NCI-H345 (cell line): ENCODE measurements at regions not wholly inside any gene's neighbourhood (a gene's known extent, or its start where the extent isn't known, plus 50 kb on each side); places are given as distances from the start of the nearest gene placed in this dataset.
A peak's percentile ranks its signal among the peaks of the same experiment; 100 is the strongest.
"Not testable (repeated sequence)": the region's sequence is repeated elsewhere in the genome, so short reads cannot be mapped to it uniquely, and the experiment has no call there.

ENCODE experiments used
- DNase-seq: peaks from one replicate; lab custom pipeline; 2025; lab: John Stamatoyannopoulos, UW

- DNase-seq = no peak
Observed at GRCh38 chr20:12821249-12821648, 187.5 kb upstream of the SPTLC3 start.

DNA sequence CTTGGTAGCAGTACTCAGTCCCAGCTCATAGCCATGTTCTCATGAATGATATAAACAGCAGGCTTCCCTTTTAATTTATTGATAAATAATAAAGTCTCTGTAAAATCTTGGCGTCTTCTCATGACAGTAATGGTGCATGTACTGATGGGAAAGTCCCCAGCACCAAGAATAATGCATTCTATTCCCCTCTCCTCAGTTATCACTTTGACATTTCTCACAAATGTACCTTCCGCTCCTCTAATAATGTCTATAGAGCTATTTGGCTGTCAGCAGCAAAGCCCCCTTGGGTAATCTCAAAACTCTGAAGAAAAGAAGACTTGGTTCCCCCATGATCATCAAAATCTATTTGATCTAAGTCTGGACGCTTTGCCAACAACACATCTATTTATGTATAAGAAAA lies 185.0 kb upstream of the SPTLC3 start:
- no peak for DNase-seq

GRCh38 chr20:12824328-12825225 lies 184.2 kb upstream of the SPTLC3 start:
- peak; percentile 15 for DNase-seq

GRCh38 chr20:12825226-12825595 lies 183.6 kb upstream of the SPTLC3 start:
- DNase-seq = no peak

DNA sequence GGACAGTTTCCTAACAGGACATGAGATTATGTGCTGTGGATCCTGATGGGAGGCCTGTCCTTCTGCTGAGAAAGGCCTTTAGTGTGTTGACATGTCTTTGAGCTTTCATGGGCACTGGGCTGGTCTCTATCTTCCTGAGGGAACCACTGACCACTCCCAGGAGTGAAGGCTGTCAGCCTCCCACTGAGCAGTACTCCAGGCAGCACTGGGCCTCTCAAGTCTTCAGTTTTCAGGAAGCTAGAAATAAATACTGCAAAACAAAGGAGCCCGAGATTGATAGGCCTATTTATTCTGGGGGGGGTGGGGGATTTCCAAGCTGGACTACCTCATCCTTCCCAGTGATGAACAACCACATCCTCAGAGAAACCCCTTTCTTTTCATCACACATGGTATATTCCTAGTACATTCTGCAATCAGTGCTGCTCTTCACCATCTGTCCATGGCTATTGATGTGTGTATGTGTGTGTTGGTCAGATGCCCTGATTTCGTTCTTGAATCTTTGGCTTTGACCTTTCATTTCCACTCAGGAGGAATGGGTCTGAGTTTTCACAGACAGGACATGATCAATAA lies 180.9 kb upstream of the SPTLC3 start:
- no peak for DNase-seq

DNA sequence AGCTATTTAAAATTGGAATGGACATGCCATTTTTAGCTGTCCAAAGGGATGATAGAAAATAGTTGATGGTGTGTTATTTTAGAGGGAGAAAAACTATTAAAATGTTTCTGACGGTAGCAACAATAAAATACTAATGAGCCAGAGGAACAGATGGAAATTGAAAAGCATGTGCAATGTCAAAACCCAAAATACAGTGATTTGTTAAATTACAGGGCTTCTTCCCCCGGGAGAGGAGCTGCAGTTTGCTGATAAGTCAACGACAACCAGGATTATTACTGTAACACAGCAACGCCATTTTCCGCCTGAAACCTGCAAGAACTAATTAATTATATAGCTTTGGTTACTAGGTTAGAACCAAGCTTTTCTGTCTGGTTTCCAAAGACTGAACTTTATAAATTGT lies 179.6 kb upstream of the SPTLC3 start:
- no peak for DNase-seq

GRCh38 chr20:12833861-12834260 lies 174.9 kb upstream of the SPTLC3 start:
- DNase-seq = no peak

GRCh38 chr20:12835999-12836398 lies 172.8 kb upstream of the SPTLC3 start:
- no peak for DNase-seq

DNA sequence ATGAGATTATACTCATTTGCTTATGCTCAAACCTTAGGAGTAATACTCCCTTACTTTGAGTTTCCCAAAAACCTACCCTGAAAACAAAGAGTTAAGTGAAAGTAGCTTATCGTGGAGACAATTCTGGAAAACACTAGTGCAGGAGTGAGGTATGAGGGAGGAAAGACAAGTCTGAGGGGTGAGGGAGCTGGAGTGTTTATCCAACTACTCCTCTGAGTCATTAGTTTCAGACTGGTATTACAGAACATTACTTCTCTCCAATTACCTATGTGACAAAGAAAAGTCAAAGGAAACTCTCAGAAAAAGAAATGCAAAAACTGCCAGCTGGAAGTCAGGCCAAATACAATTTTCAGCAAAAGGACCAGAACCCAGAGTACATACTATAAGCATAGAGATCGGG lies 171.1 kb upstream of the SPTLC3 start:
- DNase-seq = no peak

DNA sequence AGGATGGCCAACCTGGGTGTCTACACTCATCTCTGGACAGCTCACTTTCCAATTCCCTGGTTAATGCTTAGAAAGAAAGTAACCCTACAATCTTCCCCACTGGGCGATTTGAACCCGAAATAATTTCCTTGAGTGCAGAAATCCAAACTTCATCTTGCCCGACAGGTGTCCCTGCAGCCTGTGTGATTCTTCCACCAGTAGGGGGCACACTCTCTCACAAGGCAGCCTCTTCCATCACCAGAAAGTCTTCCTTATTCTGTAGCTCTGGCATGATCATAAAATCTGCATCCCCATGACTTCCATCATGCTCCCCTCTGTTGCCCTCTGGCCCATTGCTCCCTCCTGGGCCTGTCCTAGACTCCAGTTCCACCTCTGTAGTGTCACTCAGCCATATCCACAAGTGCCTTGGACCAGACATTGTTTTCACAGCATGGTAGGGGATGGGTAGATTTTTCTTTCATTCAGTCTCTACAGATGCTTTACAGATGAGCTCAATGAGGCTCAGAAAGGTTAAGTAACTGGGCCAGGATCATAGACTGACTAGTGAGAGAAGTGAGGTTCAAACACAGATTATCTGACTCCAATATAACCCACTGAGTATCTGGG lies 170.4 kb upstream of the SPTLC3 start:
- no peak for DNase-seq

GRCh38 chr20:12847872-12848271 lies 160.9 kb upstream of the SPTLC3 start:
- no peak for DNase-seq

- peak; percentile 7 for DNase-seq
Observed at GRCh38 chr20:12849225-12849910, 159.4 kb upstream of the SPTLC3 start.

- not testable (repeated sequence) for DNase-seq
Observed at GRCh38 chr20:12857643-12858042, 151.1 kb upstream of the SPTLC3 start.

- no peak for DNase-seq
Observed at GRCh38 chr20:12860619-12861247, 148.0 kb upstream of the SPTLC3 start.

GRCh38 chr20:12869669-12870068 lies 139.1 kb upstream of the SPTLC3 start:
- no peak for DNase-seq

- DNase-seq = no peak
Observed at GRCh38 chr20:12870588-12870987, 138.2 kb upstream of the SPTLC3 start.

DNA sequence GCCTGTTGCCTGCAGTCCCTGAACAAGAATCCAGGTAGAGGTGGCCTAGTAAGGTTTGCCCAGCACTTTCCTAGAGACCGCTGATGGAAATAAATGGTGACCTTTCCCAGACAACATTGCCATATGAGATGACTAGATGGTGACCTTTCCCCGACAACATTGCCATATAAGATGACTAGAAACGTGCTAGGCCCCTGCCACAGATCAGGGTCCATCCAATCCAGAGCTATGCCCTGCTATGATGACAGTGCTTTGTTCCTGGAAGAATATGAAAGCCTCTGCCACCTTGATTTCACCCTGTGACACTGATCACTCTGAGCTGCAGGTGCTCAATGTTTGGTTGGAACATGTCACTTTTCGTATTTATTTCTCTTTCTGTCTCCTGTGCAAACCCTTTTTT lies 133.8 kb upstream of the SPTLC3 start:
- no peak for DNase-seq

GRCh38 chr20:12875510-12875909 lies 133.3 kb upstream of the SPTLC3 start:
- no peak for DNase-seq

DNA sequence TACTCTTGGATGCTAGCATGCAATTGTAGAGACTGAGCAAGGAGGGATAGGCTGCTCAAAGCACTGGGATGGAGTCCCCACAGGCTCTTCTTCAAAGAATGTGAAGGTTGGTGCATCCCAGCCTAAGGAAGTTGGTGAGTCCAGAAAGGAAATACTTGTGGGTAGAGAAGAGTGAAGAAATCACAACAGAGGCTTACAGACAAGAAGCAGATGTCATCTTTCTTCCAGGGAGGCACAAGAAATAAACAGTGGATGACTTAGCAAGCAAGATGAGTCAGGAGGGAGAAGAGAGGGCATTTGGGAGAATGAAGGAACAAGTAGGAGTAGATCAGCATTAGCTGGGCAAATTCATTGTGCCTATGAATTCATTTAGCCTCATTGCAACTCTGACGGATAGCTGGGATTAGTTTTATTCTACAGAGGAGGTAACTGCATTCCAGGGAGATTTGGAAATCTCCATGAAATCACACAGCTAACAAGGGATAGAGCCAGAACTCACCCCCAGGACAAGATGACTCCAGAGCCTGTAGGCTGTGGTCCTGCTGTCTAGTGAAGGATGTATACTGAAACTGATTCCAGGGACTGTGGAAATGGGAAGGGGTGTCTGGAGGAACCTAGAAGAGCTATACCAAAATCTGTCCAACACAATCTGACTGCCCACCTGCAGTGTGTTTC lies 125.8 kb upstream of the SPTLC3 start:
- DNase-seq = no peak

- DNase-seq = no peak
Observed at GRCh38 chr20:12883507-12883885, 125.3 kb upstream of the SPTLC3 start.

GRCh38 chr20:12886618-12887363 lies 122.0 kb upstream of the SPTLC3 start:
- DNase-seq = no peak
